ENCODE measurements at regions not wholly inside any gene's neighbourhood (a gene's known extent, or its start where the extent isn't known, plus 50 kb on each side); places are given as distances from the start of the nearest gene placed in this dataset.
"Not testable (repeated sequence)": the region's sequence is repeated elsewhere in the genome, so short reads cannot be mapped to it uniquely, and the experiment has no call there.

DNA sequence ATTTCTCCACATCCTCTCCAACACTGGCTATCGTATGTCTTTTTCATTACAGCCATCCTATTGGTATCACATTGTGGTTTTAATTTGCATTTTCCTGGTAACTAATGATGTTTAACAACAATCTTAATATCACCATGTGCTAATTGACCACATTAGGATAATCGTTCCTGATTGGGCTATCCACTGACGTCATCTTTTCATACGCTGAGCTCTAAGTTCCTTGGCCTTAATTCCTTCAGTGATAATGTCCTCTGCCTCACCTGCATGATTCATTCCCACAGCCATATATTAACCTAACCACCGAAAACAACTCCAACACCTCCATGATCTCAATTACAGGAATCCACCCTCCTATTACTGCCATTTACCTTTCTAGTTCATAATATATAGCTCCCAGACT, 547.9 kb upstream of the BRINP1 start:
- no peak for DNase-seq (ENCODE audit: low spot score)

- no peak for DNase-seq (ENCODE audit: low spot score)
These were observed 537.8 kb upstream of the BRINP1 start for GRCh38 chr9:119907056-119907455.

- no peak for DNase-seq (ENCODE audit: low spot score)
These were observed 536.5 kb upstream of the BRINP1 start for GRCh38 chr9:119905724-119906123.

DNA sequence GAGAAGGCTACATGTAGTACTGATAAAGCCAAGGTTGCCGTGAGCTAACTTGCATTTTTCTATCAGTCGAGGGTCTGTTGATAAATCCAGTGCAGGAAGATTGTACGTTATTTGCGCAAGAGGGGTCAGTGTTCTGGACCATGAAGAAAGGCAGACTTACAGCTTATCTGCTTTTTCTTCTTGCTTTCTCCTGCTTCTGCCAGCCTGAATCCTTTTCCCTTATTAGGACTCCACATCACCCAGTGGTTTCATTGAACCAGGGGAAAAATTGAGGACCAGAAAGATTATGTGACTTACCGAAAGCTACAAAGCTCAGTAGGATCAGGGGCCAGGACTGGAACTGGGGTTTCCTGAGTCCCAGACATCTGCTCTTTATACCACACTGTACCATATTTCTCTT, 534.6 kb upstream of the BRINP1 start:
- no peak for DNase-seq (ENCODE audit: low spot score)

GRCh38 chr9:119902611-119903010, 533.4 kb upstream of the BRINP1 start:
- DNase-seq (ENCODE audit: low spot score), result no peak

DNA sequence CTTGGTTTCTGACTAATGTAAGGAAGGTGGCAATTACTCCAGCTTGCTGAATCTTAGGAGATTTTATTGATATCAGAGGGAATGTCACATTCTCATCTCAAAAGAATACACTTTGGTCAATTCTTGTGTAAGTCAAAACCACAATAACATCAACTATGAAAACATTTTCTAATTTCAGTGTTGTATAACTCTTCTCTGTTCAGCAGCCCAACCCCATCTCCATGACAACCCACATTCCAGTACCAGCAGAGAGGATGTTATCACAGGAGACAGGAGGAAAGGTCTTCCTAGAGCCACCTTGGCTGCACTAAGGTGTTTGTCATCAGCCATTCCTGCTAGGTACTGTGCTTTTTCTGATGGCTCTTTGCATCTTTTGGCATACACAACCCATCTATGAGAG, 529.1 kb upstream of the BRINP1 start:
- DNase-seq (ENCODE audit: low spot score), result no peak

- DNase-seq (ENCODE audit: low spot score), result no peak
These were observed 515.2 kb upstream of the BRINP1 start for GRCh38 chr9:119884438-119884837.

GRCh38 chr9:119881898-119882297, 512.7 kb upstream of the BRINP1 start:
- peak; percentile 5 for DNase-seq (ENCODE audit: low spot score)

DNA sequence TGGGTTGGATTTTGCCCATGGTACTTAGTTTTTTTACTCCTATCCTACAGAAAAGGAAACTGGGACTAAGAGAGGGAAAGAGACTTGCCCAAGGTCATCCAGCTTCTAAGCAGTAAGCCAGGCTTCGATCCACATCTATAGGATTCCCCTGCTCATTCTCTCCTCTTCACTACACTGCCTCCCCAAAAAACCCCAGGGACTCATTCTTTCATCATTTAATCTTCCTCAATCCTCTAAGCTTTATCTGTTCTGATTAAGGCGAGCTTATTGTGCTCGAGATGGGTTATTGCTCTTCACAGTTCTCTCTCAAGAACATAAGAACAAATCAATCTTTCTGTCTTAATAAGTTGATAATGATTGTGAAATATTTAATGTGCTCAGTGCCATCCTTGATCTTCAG, 511.1 kb upstream of the BRINP1 start:
- DNase-seq (ENCODE audit: low spot score), result no peak

DNA sequence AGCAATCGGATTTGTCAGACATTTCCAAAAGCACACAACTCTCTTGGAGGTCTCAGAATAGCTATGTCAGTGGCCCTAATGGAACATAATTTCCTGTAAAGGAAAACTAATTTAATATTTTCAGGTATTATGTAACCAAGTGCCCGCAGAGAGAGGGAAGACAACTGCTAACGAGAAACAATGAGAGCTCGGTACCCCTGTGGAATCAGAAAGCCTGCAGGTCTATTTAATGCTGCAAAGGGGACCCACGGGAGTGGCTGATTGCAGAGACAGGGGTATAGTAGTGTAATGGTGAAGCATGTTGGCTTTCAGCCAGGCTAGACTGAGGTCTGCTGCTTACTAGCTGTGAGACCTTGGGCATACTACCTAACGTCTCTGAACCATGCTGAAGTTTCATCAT, 508.1 kb upstream of the BRINP1 start:
- DNase-seq (ENCODE audit: low spot score), result no peak

DNA sequence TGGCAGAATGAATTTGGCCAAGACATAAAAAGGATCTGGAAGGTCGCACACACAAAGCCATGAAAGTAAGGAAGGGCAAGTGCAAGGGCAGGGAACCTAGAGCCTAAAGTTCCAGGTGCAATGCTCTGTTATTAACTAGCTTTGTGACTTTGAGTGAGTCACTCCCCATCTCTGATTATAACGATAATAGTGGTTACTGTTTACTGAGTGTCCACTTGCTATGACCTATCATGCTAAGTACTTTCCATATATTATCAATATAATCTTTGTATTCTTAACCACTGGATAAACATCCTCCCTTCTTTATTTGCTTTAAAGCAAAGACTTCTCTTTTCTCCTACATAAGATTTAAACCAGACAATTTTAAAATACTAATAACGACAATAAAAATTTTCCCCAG, 504.6 kb upstream of the BRINP1 start:
- no peak for DNase-seq (ENCODE audit: low spot score)

GRCh38 chr9:119870251-119870650, 501.0 kb upstream of the BRINP1 start:
- DNase-seq (ENCODE audit: low spot score), result not testable (repeated sequence)

DNA sequence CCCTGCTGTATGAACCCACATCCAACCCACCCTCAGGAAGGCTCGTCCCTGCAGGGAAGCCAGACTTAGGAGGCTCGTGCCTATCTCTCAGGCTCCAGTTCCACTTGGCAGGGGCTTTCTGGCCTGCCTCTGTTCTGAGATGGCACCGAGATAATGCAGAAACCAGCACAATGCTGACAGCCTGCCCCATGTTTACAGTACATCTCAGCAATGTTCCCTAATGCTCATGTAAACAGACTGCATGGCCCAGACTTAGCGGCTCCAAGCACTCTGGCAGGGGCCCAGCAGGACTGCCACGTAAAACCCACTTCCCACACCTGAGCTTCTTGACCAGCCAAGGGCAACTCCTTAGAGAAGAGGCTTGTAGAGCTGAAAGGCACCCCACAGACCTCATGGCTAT, 499.5 kb upstream of the BRINP1 start:
- no peak for DNase-seq (ENCODE audit: low spot score)

DNA sequence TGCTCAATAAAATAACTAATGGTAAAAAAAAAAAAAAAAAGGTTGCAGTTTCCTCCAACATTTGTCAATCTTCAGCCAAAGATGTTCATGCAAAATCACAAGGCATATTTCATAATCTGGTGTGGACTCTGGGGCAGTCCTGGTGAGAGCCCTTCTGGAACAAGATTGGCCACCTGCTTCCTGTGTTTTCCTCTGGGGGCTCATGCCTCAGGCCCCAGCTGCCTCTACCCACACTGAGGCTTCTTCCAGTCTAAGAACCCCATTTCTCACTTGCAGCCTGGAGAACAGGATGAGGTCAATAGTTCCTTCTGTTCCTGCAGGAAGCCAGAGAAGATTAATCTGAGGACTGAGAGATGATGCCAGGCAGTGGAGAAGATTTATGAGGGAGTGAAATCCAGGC, 492.6 kb upstream of the BRINP1 start:
- DNase-seq (ENCODE audit: low spot score), result no peak

DNA sequence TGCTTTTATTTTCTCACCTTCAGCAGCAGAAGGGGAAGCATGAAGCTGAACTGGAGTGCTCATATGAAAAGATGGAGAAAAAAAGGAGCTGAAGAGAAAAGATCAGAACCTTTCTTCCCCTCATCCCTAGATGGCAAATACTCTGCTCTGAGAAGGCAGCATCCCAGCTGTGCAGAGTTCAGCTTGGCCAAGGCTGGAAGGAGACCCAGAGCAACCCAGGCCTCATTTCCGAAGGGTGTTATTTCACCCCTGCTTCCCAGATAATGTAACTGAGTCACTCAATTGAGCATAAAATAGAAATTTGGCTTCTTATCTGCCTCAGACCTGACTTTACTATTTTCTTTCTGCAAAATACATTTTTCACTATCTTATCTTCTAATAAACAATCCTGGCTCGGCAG, 489.9 kb upstream of the BRINP1 start:
- no peak for DNase-seq (ENCODE audit: low spot score)

- no peak for DNase-seq (ENCODE audit: low spot score)
These were observed 483.9 kb upstream of the BRINP1 start for GRCh38 chr9:119853126-119853525.

- DNase-seq (ENCODE audit: low spot score), result no peak
These were observed 483.2 kb upstream of the BRINP1 start for GRCh38 chr9:119852390-119852789.

GRCh38 chr9:119844431-119844830, 475.2 kb upstream of the BRINP1 start:
- no peak for DNase-seq (ENCODE audit: low spot score)

GRCh38 chr9:119841016-119841415, 471.8 kb upstream of the BRINP1 start:
- DNase-seq (ENCODE audit: low spot score), result no peak

GRCh38 chr9:119839888-119840287, 470.7 kb upstream of the BRINP1 start:
- DNase-seq (ENCODE audit: low spot score), result no peak

DNA sequence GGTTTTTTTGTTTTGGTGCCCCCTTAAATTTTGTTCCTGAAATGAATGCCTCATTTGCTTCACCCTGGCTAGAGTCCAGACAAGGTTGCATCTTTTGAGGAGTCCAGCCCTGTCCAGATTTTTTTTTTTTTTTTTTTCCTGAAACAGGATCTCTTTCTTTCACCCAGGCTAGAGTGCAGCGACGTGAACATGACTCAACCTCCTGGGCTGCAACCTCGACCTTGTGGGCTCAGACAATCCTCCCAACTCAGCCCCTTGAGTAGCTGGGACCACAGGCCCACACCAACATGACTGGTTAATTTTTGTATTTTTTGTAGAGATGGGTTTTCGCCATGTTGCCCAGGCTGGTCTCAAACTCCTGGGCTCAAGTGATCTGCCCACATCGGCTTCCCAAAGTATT, 469.0 kb upstream of the BRINP1 start:
- no peak for DNase-seq (ENCODE audit: low spot score)

DNA sequence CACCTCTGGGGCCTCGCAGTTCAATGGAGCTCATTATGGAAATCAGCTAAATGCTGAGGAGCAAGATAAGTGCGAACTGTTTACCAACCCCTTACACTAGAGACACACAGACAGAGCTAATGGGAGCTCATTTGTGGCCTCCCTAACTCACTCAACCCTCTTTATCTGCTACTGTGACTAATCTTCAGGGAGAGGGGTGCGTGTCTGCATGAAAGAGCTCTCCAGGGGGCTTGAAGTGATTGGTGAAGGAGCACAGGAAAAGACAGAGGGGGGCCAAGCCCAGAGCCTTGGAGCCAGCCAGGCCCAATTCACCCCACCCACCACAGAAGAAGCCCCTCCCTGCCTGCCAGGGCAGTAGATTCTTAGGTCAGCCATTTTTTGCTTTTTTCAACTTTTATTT, 466.8 kb upstream of the BRINP1 start:
- DNase-seq (ENCODE audit: low spot score), result no peak

DNA sequence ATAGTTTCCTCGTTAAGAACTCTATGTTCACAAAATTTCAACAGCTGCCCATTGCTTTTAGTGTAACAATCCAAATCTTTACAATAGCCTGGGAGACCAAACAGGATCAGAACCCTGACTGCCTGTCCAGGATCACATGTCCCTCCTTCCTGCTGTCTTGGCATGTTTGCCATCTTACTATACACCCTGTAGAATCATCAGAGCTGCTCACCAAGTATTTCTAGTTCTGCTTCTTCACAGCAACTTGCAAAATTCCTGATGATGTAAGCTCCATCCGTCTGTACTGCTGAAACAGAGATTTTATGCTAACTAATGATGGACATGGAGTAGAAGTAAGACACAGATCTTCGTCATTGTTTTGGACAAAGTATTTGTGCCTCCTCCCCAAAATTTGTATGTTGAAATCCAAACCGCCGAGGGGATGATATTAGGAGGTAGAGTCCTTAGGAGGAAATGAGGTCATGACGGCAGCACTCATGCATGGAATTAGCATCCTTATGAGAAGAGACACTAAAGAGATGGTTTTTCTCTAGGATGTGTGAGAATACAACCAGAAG, 464.9 kb upstream of the BRINP1 start:
- no peak for DNase-seq (ENCODE audit: low spot score)

GRCh38 chr9:119831309-119831708, 462.1 kb upstream of the BRINP1 start:
- DNase-seq (ENCODE audit: low spot score), result no peak

DNA sequence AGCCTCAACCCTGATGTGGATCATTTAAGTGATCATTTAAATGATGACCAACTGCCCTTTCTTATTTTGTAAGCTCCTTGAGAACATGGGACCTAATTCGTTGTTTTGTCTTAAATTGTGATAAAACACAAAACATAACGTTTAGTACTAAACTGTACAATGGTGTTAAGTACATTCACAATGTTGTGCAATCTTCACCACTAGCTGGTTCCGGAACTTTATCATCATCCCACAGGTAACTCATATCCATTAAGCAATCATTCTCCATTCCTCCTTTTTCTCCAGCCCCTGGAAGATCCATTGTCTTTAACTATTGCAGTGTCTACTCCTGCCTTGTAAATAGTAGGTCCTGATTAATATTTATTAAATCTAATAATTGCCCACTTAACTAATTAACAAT, 460.5 kb upstream of the BRINP1 start:
- no peak for DNase-seq (ENCODE audit: low spot score)

Measured in globus pallidus (tissue), 1 donor.